NCI-H510A treated with DMSO at 0.1 percent for 48 hours (cell line): ENCODE measurements at regions not wholly inside any gene's neighbourhood (a gene's known extent, or its start where the extent isn't known, plus 50 kb on each side); places are given as distances from the start of the nearest gene placed in this dataset.
A peak's percentile ranks its signal among the peaks of the same experiment; 100 is the strongest.

Experiments
- DNase-seq: peaks from one replicate; lab custom pipeline; 2025; lab: John Stamatoyannopoulos, UW

DNA sequence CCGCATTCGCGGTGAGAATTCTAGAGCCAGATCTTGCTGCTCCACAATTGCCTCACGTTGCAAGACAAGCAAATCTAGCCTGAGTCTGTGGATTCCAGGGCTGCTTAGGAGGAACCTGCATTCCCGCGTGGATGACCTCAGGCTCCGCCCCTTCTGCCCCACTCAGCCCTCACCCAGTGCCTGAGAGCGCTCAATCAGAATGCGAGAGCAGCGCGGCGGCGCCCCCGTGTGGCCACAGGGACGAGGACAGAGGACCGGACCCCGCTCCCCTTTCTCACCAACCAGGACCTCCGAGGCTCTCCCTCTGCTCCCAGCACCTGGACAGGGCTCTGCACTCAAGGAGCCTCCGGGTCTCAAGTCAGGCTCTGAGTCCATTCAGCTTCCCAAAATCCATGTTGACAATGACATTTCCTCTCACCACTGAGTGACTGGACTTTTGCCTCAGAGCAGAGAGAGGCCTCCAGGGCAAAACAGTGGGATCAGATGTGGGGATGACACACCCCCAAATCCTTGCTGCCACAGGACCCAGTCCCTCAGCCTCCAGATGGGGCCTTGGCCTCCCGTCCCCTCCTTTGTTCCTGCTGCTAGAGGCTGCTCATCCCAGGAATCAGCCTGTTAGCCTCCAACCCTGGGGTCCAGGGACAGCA is 52.0 kb downstream of the RPP21 start:
- DNase-seq, result no peak

DNA sequence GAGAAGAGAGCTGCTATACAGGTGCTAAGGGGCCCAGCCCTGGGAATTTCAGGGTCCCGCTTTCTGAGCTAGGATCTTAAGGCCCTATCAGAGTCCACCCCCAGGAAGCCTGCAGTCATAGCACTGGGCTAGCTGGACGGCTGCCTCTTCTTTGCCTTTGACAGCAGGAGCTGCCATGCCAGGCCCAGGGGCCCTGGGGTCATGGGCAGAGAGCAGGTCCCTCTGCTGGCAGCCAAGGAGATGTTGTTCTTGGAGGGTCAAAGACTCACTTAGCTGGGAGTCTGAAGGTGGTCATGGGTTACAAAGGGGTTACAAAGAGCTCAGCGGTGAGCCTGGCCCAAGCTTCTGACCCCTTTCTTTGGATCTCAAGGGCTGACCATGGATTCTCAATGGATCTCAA is 52.7 kb downstream of the RPP21 start:
- no peak for DNase-seq

DNA sequence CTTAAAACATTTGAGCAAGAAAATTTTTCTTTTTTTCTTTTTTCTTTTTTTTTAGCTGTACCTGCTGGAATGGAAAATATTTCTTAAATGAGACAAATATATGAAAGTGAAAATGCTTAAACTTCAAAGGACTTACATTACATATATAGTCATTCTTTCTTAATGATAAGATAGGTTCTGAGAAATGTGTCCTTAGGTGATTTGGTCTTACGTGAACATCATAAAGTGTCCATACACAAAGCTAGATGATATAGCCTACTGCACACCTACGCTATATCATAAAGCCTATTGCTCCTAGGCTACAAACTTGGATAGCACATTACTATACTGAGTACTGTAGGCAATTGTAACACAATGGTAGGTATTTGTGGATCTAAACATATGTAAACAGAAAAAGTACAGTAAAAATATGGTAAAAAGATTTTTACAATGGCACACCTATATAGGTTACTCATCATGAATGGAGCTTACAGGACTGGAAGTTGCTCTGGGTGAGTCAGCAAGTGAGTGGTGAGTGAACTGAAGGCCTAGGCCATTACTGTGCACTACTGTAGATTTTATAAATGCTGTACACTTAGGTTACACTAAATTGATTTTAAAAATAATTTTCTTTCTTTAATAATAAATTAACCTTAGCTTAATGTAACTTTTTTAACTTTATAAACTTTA is 54.6 kb downstream of the RPP21 start:
- no peak for DNase-seq

DNA sequence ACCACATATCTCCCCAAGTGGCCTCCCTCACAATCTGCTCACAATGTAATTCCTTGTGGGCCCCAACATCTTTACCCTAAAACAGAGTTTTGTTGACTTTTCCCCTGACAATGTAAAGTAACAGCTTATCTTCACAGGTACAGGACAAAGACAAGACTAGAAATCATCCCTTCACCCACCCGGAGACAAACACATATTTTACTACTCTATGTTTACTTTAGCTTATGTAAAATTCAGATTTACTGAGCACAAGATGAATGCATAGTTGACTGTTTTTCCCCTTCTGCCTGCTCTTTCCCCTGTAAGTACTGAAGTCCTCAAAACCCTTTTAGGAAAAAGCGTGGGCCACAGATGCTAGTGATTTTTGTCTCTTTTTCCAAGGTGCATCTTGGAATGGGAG is 61.0 kb downstream of the RPP21 start:
- DNase-seq, result no peak

DNA sequence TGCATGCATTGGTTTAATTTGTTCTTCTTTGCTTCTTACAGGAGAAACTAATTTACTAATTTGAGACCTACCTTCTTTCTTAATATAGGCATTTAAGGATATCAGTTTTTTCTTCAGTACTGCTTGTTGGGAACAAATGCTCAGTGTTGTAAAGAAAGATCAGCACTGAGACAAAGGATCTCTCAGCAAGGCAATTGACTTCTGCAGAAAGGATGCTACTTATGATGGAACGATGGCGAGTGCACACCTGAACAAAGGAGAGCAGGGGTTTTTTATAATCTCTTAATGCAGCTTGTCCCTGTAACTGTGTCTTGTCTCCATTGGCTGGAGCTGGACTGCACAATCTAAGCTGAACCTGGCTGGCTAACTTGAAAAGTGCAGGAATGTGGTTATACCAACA is 64.2 kb downstream of the RPP21 start:
- no peak for DNase-seq

DNA sequence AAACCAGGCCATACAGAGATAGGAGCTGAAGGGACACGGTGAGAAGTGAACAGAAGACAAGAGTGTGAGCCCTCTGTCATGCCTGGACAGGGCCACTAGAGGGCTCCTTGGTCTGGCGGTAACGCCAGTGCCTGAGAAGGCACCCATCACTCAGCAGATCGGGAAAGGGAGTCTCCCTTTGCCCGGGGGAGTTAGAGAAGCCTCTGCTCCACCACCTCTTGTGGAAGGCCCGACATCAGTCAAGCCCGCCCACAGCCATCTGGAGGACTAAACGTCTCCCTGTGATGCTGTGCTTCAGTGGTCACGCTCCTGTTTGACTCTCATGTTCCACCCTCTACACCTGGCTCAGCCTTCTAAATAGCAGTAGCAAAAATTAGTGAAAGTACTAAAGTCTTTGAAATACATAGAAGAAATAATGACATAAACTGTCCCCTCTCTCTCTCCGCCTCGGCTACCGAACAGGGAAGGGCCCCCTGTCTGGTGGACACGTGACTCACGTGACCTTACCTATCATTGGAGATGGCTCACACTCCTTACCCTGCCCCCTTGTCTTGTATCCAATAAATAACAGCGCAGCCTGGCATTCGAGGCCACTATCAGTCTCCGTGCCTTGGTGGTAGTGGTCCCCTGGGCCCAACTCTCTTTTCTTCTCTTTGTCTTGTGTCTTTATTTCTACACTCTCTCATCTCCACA is 66.7 kb downstream of the RPP21 start:
- DNase-seq, result peak; percentile 0

DNA sequence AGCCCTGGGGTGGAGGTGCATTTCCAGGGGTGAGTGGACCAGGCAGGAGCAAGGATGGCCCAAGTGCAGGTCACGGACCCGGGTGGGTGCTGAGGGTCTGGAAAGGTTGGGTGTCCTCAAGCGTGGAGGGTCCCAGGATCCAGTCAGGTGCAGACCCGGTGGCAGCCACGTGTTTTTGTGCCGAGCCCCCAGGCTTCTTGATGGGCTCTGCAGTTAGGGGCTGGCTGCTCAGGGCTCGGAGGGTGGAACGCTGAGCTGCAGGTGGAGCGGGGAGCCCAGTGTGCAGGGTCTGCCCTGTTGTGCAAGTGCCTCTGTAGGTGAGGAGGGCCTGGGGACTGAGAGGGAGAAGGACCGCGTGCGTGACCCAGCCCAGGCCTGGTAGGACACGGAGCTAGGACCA is 70.9 kb upstream of the HLA-E start:
- no peak for DNase-seq

DNA sequence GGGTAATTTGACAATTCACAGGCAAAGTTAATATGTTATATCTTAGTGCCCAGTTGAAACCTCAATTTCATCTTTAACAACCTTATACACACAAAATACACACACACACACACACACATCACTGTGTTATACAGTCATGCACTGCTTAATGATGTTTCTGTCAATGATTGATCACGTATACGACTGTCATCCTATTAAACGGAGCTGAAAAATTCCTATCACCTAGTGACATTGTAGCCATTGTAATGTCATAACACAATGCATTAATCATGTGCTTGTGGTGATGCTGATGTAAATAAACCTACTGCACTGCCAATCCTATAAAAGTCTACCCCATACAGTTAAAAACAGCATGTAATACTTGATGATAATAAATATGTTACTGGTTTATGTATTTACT is 64.8 kb upstream of the HLA-E start:
- DNase-seq, result no peak
